B cell (primary cell): ENCODE measurements at regions not wholly inside any gene's neighbourhood (a gene's known extent, or its start where the extent isn't known, plus 50 kb on each side); places are given as distances from the start of the nearest gene placed in this dataset.

Experiments
- EZH2 ChIP-seq: IDR thresholded peaks from 2 replicates; pipeline ENCODE4 v1.6.1; 2012; ENCODE audit warnings: borderline replicate concordance, low read depth, mild to moderate bottlenecking, moderate library complexity, low read length; ENCODE audit not compliant: insufficient read depth, poor library complexity, severe bottlenecking
- TF ChIP-seq, protein P1 (sequence below): fragments of 200-600 bp; IDR thresholded peaks from one replicate; pipeline ENCODE4 v1.8.0; 2022; ENCODE audit warnings: antibody characterized with exemption, mild to moderate bottlenecking

- TF ChIP-seq, protein P1, sequence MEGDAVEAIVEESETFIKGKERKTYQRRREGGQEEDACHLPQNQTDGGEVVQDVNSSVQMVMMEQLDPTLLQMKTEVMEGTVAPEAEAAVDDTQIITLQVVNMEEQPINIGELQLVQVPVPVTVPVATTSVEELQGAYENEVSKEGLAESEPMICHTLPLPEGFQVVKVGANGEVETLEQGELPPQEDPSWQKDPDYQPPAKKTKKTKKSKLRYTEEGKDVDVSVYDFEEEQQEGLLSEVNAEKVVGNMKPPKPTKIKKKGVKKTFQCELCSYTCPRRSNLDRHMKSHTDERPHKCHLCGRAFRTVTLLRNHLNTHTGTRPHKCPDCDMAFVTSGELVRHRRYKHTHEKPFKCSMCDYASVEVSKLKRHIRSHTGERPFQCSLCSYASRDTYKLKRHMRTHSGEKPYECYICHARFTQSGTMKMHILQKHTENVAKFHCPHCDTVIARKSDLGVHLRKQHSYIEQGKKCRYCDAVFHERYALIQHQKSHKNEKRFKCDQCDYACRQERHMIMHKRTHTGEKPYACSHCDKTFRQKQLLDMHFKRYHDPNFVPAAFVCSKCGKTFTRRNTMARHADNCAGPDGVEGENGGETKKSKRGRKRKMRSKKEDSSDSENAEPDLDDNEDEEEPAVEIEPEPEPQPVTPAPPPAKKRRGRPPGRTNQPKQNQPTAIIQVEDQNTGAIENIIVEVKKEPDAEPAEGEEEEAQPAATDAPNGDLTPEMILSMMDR, result no peak
- TF ChIP-seq EZH2, result no peak
Measured at GRCh38 chrX:96379951-96380350, 304.7 kb upstream of the DIAPH2 start.
